ENCODE measurements at regions not wholly inside any gene's neighbourhood (a gene's known extent, or its start where the extent isn't known, plus 50 kb on each side); places are given as distances from the start of the nearest gene placed in this dataset.

- Histone ChIP-seq H3K4me3 (ENCODE audit: low read depth, low read length) (no peak overlapping the region), H3K4me1 (peaks cover 14% of the 10 kb centered on the region), H3K9me3 (peaks cover 26% of the 10 kb centered on the region), H3K36me3 (ENCODE audit: control insufficient read depth, insufficient read depth, low read length) (no peaks in the 10 kb centered on the region), H3K27me3 (replicated peaks; ENCODE audit: control insufficient read depth, insufficient read depth, low read length) (no peaks in the 10 kb centered on the region)
- peaks cover 55% of the 10 kb centered on the region for H3K9me3 Mint-ChIP-seq (ENCODE audit: unreplicated experiment)
- no peaks in the 10 kb centered on the region for H3K27me3 Mint-ChIP-seq (ENCODE audit: insufficient read depth, unreplicated experiment)
- DNase-seq: no peak
- intact Hi-C loops (cut with micrococcal nuclease; ENCODE audit: unreplicated experiment): no loop called here
- H3K27ac Mint-ChIP-seq (ENCODE audit: unreplicated experiment): no peak overlapping the region
- peaks cover 6% of the 10 kb centered on the region for H3K36me3 Mint-ChIP-seq (ENCODE audit: insufficient read depth, unreplicated experiment)
- ChIA-PET POLR2A (no interaction called here), CTCF (no interaction called here)
- no peak for TF ChIP-seq CTCF (IDR thresholded peaks at IDR 0.05; ENCODE audit: insufficient read depth in 1 of 2, low read depth in 1 of 2, low read length in 1 of 2, severe bottlenecking in 1 of 2, unreplicated experiment in 1 of 2)
- no TSS peak for BruUV-seq (replicated peaks)
- H3K4me3 Mint-ChIP-seq (ENCODE audit: unreplicated experiment): no peak overlapping the region
- peaks cover 7% of the 10 kb centered on the region for H3K4me1 Mint-ChIP-seq (ENCODE audit: low read depth, unreplicated experiment)
Measured at GRCh38 chr12:92600052-92600451, 102.7 kb upstream of the PLEKHG7 start.

GRCh38 chr12:92597997-92598396, 104.8 kb upstream of the PLEKHG7 start:
- CTCF ChIA-PET: no interaction called here
- TF ChIP-seq CTCF (IDR thresholded peaks at IDR 0.05; ENCODE audit: insufficient read depth in 1 of 2, low read depth in 1 of 2, low read length in 1 of 2, severe bottlenecking in 1 of 2, unreplicated experiment in 1 of 2): no peak
- no peak for DNase-seq
- Histone ChIP-seq H3K27me3 (replicated peaks; ENCODE audit: control insufficient read depth, insufficient read depth, low read length) (no peaks in the 10 kb centered on the region), H3K9me3 (peaks cover 23% of the 10 kb centered on the region), H3K36me3 (ENCODE audit: control insufficient read depth, insufficient read depth, low read length) (no peaks in the 10 kb centered on the region), H3K4me1 (peaks cover 8% of the 10 kb centered on the region), H3K4me3 (ENCODE audit: low read depth, low read length) (no peak overlapping the region)
- H3K27me3 Mint-ChIP-seq (ENCODE audit: insufficient read depth, unreplicated experiment): no peaks in the 10 kb centered on the region
- BruUV-seq (replicated peaks): no TSS peak
- intact Hi-C loops (cut with micrococcal nuclease; ENCODE audit: unreplicated experiment): no loop called here
- H3K4me1 Mint-ChIP-seq (ENCODE audit: low read depth, unreplicated experiment): peaks cover 12% of the 10 kb centered on the region
- POLR2A ChIA-PET: no interaction called here
- peaks cover 6% of the 10 kb centered on the region for H3K36me3 Mint-ChIP-seq (ENCODE audit: insufficient read depth, unreplicated experiment)
- H3K9me3 Mint-ChIP-seq (ENCODE audit: unreplicated experiment): peaks cover 46% of the 10 kb centered on the region
- H3K27ac Mint-ChIP-seq (ENCODE audit: unreplicated experiment): no peak overlapping the region
- no peak overlapping the region for H3K4me3 Mint-ChIP-seq (ENCODE audit: unreplicated experiment)

GRCh38 chr12:92597118-92597517, 105.7 kb upstream of the PLEKHG7 start:
- ChIA-PET CTCF (no interaction called here), POLR2A (no interaction called here)

More at GRCh38 chr12:92597118-92597517, 105.7 kb upstream of the PLEKHG7 start:
- TF ChIP-seq CTCF (IDR thresholded peaks at IDR 0.05; ENCODE audit: insufficient read depth in 1 of 2, low read depth in 1 of 2, low read length in 1 of 2, severe bottlenecking in 1 of 2, unreplicated experiment in 1 of 2): no peak
- BruUV-seq (replicated peaks): no TSS peak
- H3K27ac Mint-ChIP-seq (ENCODE audit: unreplicated experiment): no peak overlapping the region
- Histone ChIP-seq H3K4me3 (ENCODE audit: low read depth, low read length) (no peak overlapping the region), H3K27me3 (replicated peaks; ENCODE audit: control insufficient read depth, insufficient read depth, low read length) (no peaks in the 10 kb centered on the region), H3K36me3 (ENCODE audit: control insufficient read depth, insufficient read depth, low read length) (no peaks in the 10 kb centered on the region), H3K4me1 (no peaks in the 10 kb centered on the region), H3K9me3 (peaks cover 16% of the 10 kb centered on the region)
- peaks cover 6% of the 10 kb centered on the region for H3K4me1 Mint-ChIP-seq (ENCODE audit: low read depth, unreplicated experiment)
- H3K4me3 Mint-ChIP-seq (ENCODE audit: unreplicated experiment): no peak overlapping the region
- H3K27me3 Mint-ChIP-seq (ENCODE audit: insufficient read depth, unreplicated experiment): no peaks in the 10 kb centered on the region
- no peak for DNase-seq
- H3K36me3 Mint-ChIP-seq (ENCODE audit: insufficient read depth, unreplicated experiment): peaks cover 6% of the 10 kb centered on the region
- H3K9me3 Mint-ChIP-seq (ENCODE audit: unreplicated experiment): peaks cover 37% of the 10 kb centered on the region
- intact Hi-C loops (cut with micrococcal nuclease; ENCODE audit: unreplicated experiment): no loop called here

Data from Caco-2 (cell line).